ENCODE measurements at regions not wholly inside any gene's neighbourhood (a gene's known extent, or its start where the extent isn't known, plus 50 kb on each side); places are given as distances from the start of the nearest gene placed in this dataset.

GRCh38 chr3:110758208-110758607, 313.4 kb upstream of the NECTIN3 start:
- no peak overlapping the region for H3K23ac ChIP-seq (ENCODE audit: insufficient read length, low read depth, low read length)
- no peaks in the 10 kb centered on the region for H3K23me2 ChIP-seq (ENCODE audit: insufficient read length, low read depth, low read length, poor library complexity, severe bottlenecking)
- TF ChIP-seq CTCF (conservative IDR thresholded peaks at IDR 0.05): no peak
- H3K56ac ChIP-seq (ENCODE audit: insufficient read length, low read depth, low read length): no peak overlapping the region
- H2AFZ ChIP-seq (ENCODE audit: low read length): no peak overlapping the region
- H3K27me3 ChIP-seq (ENCODE audit: insufficient read depth, low read length): no peaks in the 10 kb centered on the region
- no peak overlapping the region for H4K5ac ChIP-seq (ENCODE audit: insufficient read length, low read depth, low read length)
- H3K27ac Mint-ChIP-seq: no peak overlapping the region
- H4K20me1 ChIP-seq (ENCODE audit: control insufficient read depth, insufficient read depth, insufficient read length): no peaks in the 10 kb centered on the region
- no peak overlapping the region for H2BK5ac ChIP-seq (ENCODE audit: insufficient read length, low read length)
- H3K14ac ChIP-seq (ENCODE audit: insufficient read depth, low read length): no peak overlapping the region
- no peaks in the 10 kb centered on the region for H3K9me3 ChIP-seq (ENCODE audit: control insufficient read depth, low read depth, low read length)
- H3K4ac ChIP-seq (ENCODE audit: low read depth, low read length): no peak overlapping the region
- H3K9ac ChIP-seq (ENCODE audit: extremely low read depth, insufficient read length, low read length): no peak overlapping the region
- WGBS (ENCODE audit: extremely low coverage, insufficient read length, low lambda C conversion rate): no CpG with 5 or more reads among the region's 2 CpGs
- no peaks in the 10 kb centered on the region for H3K27me3 Mint-ChIP-seq (ENCODE audit: low read depth)
- no peak overlapping the region for H4K8ac ChIP-seq (replicated peaks; ENCODE audit: insufficient read length, low read depth, low read length)
- no peak overlapping the region for H3K4me2 ChIP-seq (ENCODE audit: insufficient read depth, insufficient read length, low read length)
- H3K4me3 Mint-ChIP-seq: no peak overlapping the region
- no peak overlapping the region for H2BK120ac ChIP-seq (ENCODE audit: low read depth, low read length, poor library complexity, severe bottlenecking)
- H3K27ac ChIP-seq (ENCODE audit: insufficient read length, low read depth, low read length): no peak overlapping the region
- H3K4me1 ChIP-seq (ENCODE audit: insufficient read depth, low read length): peaks cover 9% of the 10 kb centered on the region; the same call in 1 of the 2 replicates
- H3K79me2 ChIP-seq (ENCODE audit: insufficient read depth, low read length): no peaks in the 10 kb centered on the region
- no peak overlapping the region for H2BK20ac ChIP-seq (ENCODE audit: low read depth, low read length, poor library complexity, severe bottlenecking)
- peaks cover 0 to 19% (median 2%) of the 10 kb centered on the region in 3 experiments; a peak in 5 of 7 replicates for H3K36me3 Mint-ChIP-seq (ENCODE audit: insufficient read depth in 1 of 3, low read depth in 3 of 3)
- DNase-seq: no peak
- H2BK12ac ChIP-seq (ENCODE audit: insufficient read length, low read depth, low read length): no peak overlapping the region
- peaks cover 5 to 8% of the 10 kb centered on the region in 2 experiments; a peak in 2 of 5 replicates for H3K9me3 Mint-ChIP-seq
- no peak overlapping the region for H2AK5ac ChIP-seq (ENCODE audit: insufficient read length, low read length)
- H4K91ac ChIP-seq (ENCODE audit: insufficient read length, low read depth, low read length): no peak overlapping the region
- no peak overlapping the region for H3K18ac ChIP-seq (ENCODE audit: insufficient read length, low read depth, low read length)
- H3T11ph ChIP-seq (ENCODE audit: low read length): no peak overlapping the region
- H3K79me1 ChIP-seq (ENCODE audit: insufficient read depth, low read depth, low read length, poor library complexity, severe bottlenecking): no peaks in the 10 kb centered on the region
- no peak overlapping the region for H2BK15ac ChIP-seq (ENCODE audit: low read depth, low read length)
- H3K4me1 Mint-ChIP-seq: peaks cover 29 to 36% of the 10 kb centered on the region in 2 experiments

Measured in H9 (cell line).